CMK (cell line): ENCODE measurements at regions not wholly inside any gene's neighbourhood (a gene's known extent, or its start where the extent isn't known, plus 50 kb on each side); places are given as distances from the start of the nearest gene placed in this dataset.
"Not testable (repeated sequence)": the region's sequence is repeated elsewhere in the genome, so short reads cannot be mapped to it uniquely, and the experiment has no call there.

ENCODE experiments used
- DNase-seq: peaks from one replicate; pipeline ENCODE4 v3.0.0-alpha.2; 2010; ENCODE audit warnings: low read depth

GRCh38 chr4:27728892-27729291 is 868.3 kb downstream of the STIM2 start:
- no peak for DNase-seq

- no peak for DNase-seq
Observed at GRCh38 chr4:27742816-27743215, 882.2 kb downstream of the STIM2 start.

GRCh38 chr4:27759611-27760575 is 899.3 kb downstream of the STIM2 start:
- DNase-seq = no peak

GRCh38 chr4:27763830-27764525 is 903.3 kb downstream of the STIM2 start:
- DNase-seq = no peak

- no peak for DNase-seq
Observed at GRCh38 chr4:27764526-27764837, 903.8 kb downstream of the STIM2 start.

GRCh38 chr4:27770895-27771294 is 910.3 kb downstream of the STIM2 start:
- no peak for DNase-seq

- no peak for DNase-seq
Observed at GRCh38 chr4:27775156-27775555, 914.5 kb downstream of the STIM2 start.

- DNase-seq = no peak
Observed at GRCh38 chr4:27779827-27780226, 919.2 kb downstream of the STIM2 start.

- no peak for DNase-seq
Observed at GRCh38 chr4:27787195-27787594, 926.6 kb downstream of the STIM2 start.

GRCh38 chr4:27789773-27790172 is 929.1 kb downstream of the STIM2 start:
- no peak for DNase-seq

- DNase-seq = no peak
Observed at GRCh38 chr4:27790911-27791310, 930.3 kb downstream of the STIM2 start.

GRCh38 chr4:27791640-27792039 is 931.0 kb downstream of the STIM2 start:
- no peak for DNase-seq

GRCh38 chr4:27807207-27807606 is 946.6 kb downstream of the STIM2 start:
- no peak for DNase-seq

GRCh38 chr4:27811948-27812347 is 951.3 kb downstream of the STIM2 start:
- DNase-seq = no peak

GRCh38 chr4:27813226-27813625 is 952.6 kb downstream of the STIM2 start:
- not testable (repeated sequence) for DNase-seq

GRCh38 chr4:27813699-27814425 is 953.2 kb downstream of the STIM2 start:
- not testable (repeated sequence) for DNase-seq

GRCh38 chr4:27819246-27819645 is 958.6 kb downstream of the STIM2 start:
- DNase-seq = no peak

GRCh38 chr4:27828843-27829242 is 968.2 kb downstream of the STIM2 start:
- DNase-seq = no peak

- DNase-seq = no peak
Observed at GRCh38 chr4:27830251-27830650, 969.6 kb downstream of the STIM2 start.

- DNase-seq = no peak
Observed at GRCh38 chr4:27835851-27836250, 975.2 kb downstream of the STIM2 start.

- no peak for DNase-seq
Observed at GRCh38 chr4:27836523-27836922, 975.9 kb downstream of the STIM2 start.

GRCh38 chr4:27843776-27844175 is 983.1 kb downstream of the STIM2 start:
- DNase-seq = no peak

- DNase-seq = no peak
Observed at GRCh38 chr4:27844376-27844775, 983.7 kb downstream of the STIM2 start.
